ENCODE measurements at regions not wholly inside any gene's neighbourhood (a gene's known extent, or its start where the extent isn't known, plus 50 kb on each side); places are given as distances from the start of the nearest gene placed in this dataset.

GRCh38 chr1:191541758-191542157, 616.5 kb upstream of the RGS18 start:
- peak; percentile 51 for FAIRE-seq

DNA sequence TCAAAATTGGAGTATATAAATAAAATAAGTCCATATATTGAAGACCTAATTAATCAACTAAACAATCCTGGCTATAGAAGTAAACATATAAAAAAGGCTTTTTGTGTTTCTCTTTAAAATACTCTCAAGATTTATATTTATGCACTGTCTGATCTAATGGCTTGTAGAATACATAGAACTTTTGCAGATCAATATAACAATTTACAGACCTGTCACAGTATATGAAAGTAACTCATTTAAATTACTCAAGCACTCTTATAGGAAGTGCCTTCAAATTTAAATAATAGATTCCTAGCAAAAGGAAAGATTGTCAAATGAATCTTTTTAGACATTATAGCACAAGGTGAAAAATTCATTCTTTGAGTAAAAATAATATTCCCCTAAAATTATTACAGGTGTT, 615.8 kb upstream of the RGS18 start:
- Histone ChIP-seq H3K27me3 (ENCODE audit: control insufficient read depth, insufficient read depth, low read length) (no peaks in the 10 kb centered on the region), H3K4me1 (ENCODE audit: control insufficient read depth in 2 of 3, insufficient read depth in 2 of 3, low read depth in 1 of 3, low read length in 3 of 3) (no peaks in the 10 kb centered on the region), H3K4me3 (ENCODE audit: low read length in 3 of 3) (no peak overlapping the region), H3K9ac (ENCODE audit: low read length in 3 of 3) (no peak overlapping the region), H3K27ac (ENCODE audit: low read depth in 2 of 2, low read length in 2 of 2) (no peak overlapping the region), H3K9me3 (ENCODE audit: control insufficient read depth in 2 of 3, insufficient read depth in 1 of 3, low read length in 3 of 3) (no peaks in the 10 kb centered on the region), H3K36me3 (ENCODE audit: control insufficient read depth in 2 of 3, insufficient read depth in 3 of 3, low read length in 3 of 3) (no peaks in the 10 kb centered on the region)
- TF ChIP-seq CTCF (IDR thresholded peaks at IDR 0.05; ENCODE audit: borderline replicate concordance, extremely low read depth, insufficient read depth): no peak
- FAIRE-seq (no peak), DNase-seq (no peak)
- intact Hi-C loops (cut with DNase I): no loop called here

More at GRCh38 chr1:191541758-191542157, 616.5 kb upstream of the RGS18 start:
- Histone ChIP-seq H3K36me3 (ENCODE audit: control insufficient read depth in 2 of 3, insufficient read depth in 3 of 3, low read length in 3 of 3) (no peaks in the 10 kb centered on the region), H3K27me3 (ENCODE audit: control insufficient read depth, insufficient read depth, low read length) (no peaks in the 10 kb centered on the region), H3K9ac (ENCODE audit: low read length in 3 of 3) (no peak overlapping the region), H3K4me3 (ENCODE audit: low read length in 3 of 3) (no peak overlapping the region), H3K27ac (ENCODE audit: low read depth in 2 of 2, low read length in 2 of 2) (no peak overlapping the region), H3K4me1 (ENCODE audit: control insufficient read depth in 2 of 3, insufficient read depth in 2 of 3, low read depth in 1 of 3, low read length in 3 of 3) (no peaks in the 10 kb centered on the region), H3K9me3 (ENCODE audit: control insufficient read depth in 2 of 3, insufficient read depth in 1 of 3, low read length in 3 of 3) (peaks cover 0 to 5% (median 0%) of the 10 kb centered on the region in 3 donors)
- TF ChIP-seq CTCF (IDR thresholded peaks at IDR 0.05; ENCODE audit: borderline replicate concordance, extremely low read depth, insufficient read depth): no peak
- intact Hi-C loops (cut with DNase I): no loop called here
- DNase-seq: no peak

GRCh38 chr1:191546803-191547202, 611.5 kb upstream of the RGS18 start:
- DNase-seq (no peak), FAIRE-seq (no peak)
- no peak overlapping the region for H3K4me3 ChIP-seq (ENCODE audit: low read length in 3 of 3)
- H3K27me3 ChIP-seq (ENCODE audit: control insufficient read depth, insufficient read depth, low read length): no peaks in the 10 kb centered on the region
- no peaks in the 10 kb centered on the region for H3K4me1 ChIP-seq (ENCODE audit: control insufficient read depth in 2 of 3, insufficient read depth in 2 of 3, low read depth in 1 of 3, low read length in 3 of 3)
- H3K27ac ChIP-seq (ENCODE audit: low read depth in 2 of 2, low read length in 2 of 2): no peak overlapping the region
- no peaks in the 10 kb centered on the region for H3K9me3 ChIP-seq (ENCODE audit: control insufficient read depth in 2 of 3, insufficient read depth in 1 of 3, low read length in 3 of 3)
- TF ChIP-seq CTCF (IDR thresholded peaks at IDR 0.05; ENCODE audit: borderline replicate concordance, extremely low read depth, insufficient read depth): no peak
- intact Hi-C loops (cut with DNase I): no loop called here
- no peaks in the 10 kb centered on the region for H3K36me3 ChIP-seq (ENCODE audit: control insufficient read depth in 2 of 3, insufficient read depth in 3 of 3, low read length in 3 of 3)
- H3K9ac ChIP-seq (ENCODE audit: low read length in 3 of 3): no peak overlapping the region

DNA sequence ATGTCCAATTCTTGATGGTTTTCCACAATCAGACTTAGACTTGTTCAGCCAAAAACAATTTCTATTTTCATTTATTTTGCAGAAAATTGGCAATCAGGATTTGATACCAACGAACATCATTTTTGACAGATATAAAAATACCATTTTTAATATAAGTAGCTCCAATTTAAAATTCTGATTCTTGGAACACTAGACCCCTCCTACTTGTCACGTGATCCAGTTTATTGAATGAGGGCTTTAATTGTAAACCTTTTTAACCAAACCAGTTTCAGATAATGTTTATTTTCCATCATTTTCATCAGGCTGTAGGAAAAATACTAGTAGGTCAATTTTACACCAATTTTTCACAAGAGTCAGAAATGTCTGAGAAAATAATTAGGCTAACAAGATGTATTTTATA, 607.2 kb upstream of the RGS18 start:
- FAIRE-seq: no peak
- intact Hi-C loops (cut with DNase I): no loop called here

More for the DNA sequence above, 607.2 kb upstream of the RGS18 start:
- H3K4me3 ChIP-seq (ENCODE audit: low read length in 3 of 3): no peak overlapping the region
- H3K36me3 ChIP-seq (ENCODE audit: control insufficient read depth in 2 of 3, insufficient read depth in 3 of 3, low read length in 3 of 3): no peaks in the 10 kb centered on the region
- H3K27me3 ChIP-seq (ENCODE audit: control insufficient read depth, insufficient read depth, low read length): no peaks in the 10 kb centered on the region
- no peak for DNase-seq
- no peak for TF ChIP-seq CTCF (IDR thresholded peaks at IDR 0.05; ENCODE audit: borderline replicate concordance, extremely low read depth, insufficient read depth)
- no peak overlapping the region for H3K27ac ChIP-seq (ENCODE audit: low read depth in 2 of 2, low read length in 2 of 2)
- H3K4me1 ChIP-seq (ENCODE audit: control insufficient read depth in 2 of 3, insufficient read depth in 2 of 3, low read depth in 1 of 3, low read length in 3 of 3): no peaks in the 10 kb centered on the region
- H3K9me3 ChIP-seq (ENCODE audit: control insufficient read depth in 2 of 3, insufficient read depth in 1 of 3, low read length in 3 of 3): no peaks in the 10 kb centered on the region
- H3K9ac ChIP-seq (ENCODE audit: low read length in 3 of 3): no peak overlapping the region

Data from kidney (tissue), 13 donors.